ENCODE measurements at regions not wholly inside any gene's neighbourhood (a gene's known extent, or its start where the extent isn't known, plus 50 kb on each side); places are given as distances from the start of the nearest gene placed in this dataset.

DNA sequence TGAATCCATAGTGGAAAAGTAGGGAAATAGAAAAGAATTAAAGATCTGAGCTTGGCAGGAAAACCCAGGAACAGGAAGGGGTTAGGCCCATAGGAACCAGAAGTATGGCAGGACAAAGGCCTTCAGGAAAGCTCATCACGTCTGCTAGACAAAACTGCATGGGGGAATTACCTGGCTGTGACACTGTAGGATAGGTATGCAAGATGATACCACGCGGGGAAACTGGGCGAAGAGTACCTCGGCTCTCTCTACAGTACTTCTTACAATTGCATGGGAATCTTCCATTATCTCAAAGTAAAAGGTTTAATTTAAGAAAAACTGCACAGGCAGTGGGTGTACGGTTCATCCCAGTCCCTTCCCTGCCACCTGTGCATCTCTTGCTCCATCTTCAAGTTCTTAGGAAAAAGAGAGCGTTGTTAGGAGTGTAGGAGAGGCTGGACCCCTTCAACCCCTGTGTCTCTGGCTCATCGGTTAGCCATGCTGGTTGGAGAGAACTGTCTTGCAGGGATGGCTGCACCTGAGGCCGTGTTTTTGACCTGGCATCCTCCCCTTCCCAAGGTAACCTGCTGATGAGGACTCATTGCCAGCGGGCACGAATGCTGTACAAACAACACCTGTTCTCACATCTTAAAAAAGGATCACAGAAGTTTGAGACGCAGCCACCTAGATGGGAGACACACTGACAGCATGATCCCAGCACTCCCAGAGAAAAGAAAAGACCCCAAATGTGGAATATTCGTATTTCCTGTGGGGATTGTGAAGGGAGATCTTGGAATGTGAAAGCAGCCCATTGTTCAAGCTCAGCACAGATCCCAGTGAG lies 120.5 kb upstream of the COPS8 start:
- no peak for DNase-seq

DNA sequence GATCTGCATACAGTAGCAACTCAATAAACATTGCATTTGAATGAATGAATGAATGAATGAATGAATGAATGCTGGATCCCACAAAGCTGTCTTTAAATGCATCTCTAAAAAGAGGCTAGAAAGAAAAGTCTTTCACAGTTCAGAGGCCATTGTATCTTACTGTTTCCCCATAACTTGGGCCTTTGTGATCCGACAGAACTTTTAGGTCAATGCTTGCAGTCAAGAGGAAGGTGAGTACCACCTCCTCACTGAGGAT lies 119.9 kb upstream of the COPS8 start:
- DNase-seq = no peak

DNA sequence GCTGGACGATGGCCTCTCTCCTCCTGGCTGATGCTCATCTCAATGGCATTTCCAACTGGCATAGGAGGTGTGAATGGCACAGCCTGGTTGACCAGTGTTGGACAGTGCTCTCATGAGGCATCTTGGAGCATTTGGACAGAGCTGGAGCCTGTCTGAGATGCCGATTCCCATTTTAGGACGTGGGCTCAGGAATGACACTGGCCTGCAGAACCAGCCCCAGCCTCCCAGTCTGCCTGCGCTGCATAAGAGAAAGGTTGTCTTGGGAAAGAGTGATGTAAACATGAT lies 118.2 kb upstream of the COPS8 start:
- DNase-seq = no peak

DNA sequence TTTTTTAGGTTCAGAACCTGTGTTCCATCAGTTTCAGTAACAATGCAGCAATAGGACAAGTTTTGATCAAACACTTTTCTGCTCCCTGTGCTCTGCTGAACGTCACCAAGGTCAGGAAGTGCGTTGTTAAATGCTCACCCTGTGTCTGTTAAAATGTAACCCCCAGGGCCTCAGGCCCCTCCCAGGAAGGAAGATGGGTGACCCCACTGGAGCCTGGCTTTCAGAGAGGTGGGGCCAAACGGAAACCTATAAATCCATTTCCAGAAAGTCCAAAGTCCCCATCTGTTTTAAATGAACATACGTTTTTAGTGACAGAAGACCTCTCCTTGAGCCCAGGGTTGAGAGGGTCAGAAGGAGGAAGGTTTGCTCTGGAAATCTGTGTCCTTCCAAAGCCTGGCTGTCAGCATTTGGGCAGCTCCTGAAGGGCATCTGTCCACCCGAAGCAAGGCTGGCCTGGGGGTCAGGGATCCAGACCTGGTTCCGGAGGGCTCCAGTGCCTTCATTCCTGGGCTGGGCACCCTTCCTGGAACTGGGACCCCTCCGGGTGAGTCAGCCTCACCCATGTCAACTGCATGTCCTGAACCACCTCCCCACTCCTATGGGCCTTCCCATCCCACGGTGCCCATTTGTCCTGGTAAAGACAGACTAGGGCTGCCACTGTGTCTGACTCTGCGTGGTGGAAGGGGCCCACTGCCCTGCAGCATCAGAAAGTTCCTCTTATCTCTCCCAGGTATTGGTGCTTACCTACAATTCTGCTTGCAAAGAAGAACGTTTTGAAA lies 117.4 kb upstream of the COPS8 start:
- no peak for DNase-seq

DNA sequence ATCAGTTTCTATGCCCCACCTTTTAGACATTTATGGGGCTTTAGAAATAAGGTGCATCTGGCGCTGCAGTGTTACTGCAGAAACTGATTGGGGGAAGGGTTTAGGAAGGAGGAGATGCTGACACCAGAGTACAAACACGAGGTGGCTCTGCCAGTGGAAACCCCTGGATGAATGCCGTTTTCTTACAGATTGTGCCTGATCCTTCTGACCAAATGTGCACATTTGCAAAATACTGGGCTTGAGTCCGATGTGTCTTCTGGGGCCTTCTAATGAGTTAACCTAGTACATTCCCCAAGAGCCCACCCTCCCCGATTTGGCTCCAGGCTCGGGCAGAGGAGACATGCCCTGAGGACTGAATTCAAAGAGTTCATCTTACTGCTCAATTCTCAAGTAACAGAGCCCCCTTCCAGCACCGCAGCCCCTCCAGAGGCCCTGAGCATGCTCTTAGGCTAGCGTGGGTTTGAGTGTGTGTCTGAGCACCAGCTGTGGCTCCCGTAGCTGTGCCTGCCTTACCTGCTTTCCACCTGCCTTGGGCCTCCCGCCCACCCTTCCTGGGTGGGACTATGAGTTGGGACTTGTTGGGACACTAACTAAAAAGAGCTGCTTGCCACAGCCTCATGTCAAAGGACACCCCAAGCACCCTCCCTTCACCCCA lies 116.7 kb upstream of the COPS8 start:
- no peak for DNase-seq

DNA sequence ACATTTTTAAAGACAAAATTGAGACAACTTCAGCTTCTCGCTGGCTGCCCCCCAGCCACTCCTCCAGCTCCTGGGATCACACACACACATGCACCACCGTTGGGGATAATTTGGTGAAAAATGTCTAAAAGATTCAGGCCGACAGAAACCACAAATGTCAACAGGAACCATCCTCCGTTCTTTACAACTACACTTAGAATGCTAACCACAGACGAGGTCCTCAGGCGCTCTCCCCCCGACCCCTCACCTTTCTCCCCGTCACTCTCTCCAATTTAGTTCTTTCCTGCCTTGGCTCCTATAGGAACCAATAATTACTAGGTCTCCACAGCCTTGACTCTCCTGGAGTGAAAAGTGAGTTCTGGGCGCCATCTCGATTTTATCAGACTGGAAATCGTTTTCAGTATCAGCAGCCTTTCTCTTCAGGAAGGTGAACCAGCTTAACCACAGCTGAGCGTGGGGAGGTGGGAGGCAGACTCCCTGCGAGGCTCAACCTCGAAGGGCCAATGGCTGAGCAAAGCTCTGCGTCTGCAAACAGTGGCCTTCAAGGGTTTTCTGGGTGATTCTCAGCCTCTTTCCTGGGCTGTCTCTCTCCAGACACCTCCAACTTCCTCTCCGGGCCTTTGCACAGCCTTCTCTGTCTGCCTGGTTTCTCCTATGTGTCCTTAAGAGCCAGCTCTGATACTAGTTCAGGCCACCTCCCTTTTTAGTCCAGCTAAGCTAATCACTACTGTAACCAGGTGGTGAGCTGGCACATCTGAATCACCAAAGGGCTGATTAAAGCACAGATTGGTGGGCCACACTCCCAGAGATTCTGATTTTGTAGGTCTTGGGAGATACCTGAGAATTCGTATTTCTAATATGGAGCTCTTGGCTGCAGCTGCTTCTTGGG lies 115.7 kb upstream of the COPS8 start:
- DNase-seq = no peak

DNA sequence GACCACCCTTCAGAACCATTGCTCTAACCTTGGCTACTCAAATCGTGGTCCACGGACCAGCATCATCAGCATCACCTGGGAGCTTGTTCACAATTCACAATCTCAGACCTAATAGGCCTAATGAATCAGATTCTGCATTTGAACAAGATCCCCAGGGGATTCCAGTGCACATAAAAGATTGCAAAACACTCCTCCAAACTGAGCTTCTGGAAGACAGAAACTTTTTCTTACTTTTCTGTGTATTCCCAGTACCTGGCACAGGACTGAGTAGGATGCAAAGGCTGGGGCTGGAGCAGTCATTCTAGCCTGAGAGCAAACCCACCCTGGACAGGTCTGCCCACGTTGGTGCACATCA lies 115.1 kb upstream of the COPS8 start:
- DNase-seq = no peak

DNA sequence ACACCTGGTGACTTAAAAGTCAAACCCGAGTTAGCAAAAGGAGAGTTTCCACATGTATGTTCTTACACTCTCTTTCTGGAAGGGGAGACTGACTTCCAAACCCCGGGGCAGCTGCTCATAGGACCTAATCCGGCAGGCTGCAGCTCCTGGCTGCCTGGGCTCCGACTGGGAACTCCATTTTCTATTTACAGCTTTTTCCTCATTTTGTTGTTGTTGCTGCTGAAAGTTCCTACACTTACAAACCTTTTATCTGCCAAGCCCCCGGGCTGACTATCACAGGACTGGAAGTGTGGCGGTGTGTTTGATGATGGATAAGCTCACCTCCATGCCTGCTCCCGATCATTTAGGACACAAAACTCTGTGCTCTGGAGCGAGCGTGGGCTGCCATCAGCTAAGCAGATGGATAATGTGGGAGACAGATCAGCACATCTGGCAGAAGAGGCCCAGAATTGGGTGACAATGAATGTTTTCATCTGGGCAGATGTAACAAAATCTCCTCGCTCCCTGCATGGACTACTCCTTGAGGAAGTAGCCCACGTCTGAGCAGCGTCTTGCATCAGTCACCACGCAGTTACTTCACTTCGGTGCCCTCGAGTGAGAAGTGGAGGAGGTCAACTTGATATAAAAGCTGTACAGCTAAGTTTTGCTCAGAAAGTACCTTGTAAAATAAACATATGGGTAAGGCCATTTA lies 114.4 kb upstream of the COPS8 start:
- DNase-seq = no peak

DNA sequence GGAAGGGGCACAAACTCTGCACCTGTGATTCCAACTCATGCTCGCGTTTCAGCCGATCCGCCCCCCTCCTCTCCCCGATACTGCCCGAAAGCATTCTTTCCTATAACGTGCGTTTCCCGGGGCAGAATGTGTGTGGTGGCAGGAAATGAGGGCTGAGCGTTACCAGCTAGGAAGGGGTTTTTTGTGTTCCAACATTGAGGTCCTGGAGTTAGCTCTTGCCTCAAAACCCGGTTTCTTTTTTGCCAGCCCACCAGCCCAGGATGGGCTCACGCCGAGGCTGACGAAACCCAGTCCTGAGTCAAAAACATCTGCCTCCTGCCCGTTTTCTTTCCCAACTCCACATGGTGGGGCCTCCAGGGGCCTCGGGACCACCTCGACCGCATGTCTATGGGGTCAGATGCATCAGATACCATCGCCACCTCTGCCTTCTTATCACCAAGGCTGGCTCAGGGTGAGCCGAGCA lies 113.7 kb upstream of the COPS8 start:
- no peak for DNase-seq

DNA sequence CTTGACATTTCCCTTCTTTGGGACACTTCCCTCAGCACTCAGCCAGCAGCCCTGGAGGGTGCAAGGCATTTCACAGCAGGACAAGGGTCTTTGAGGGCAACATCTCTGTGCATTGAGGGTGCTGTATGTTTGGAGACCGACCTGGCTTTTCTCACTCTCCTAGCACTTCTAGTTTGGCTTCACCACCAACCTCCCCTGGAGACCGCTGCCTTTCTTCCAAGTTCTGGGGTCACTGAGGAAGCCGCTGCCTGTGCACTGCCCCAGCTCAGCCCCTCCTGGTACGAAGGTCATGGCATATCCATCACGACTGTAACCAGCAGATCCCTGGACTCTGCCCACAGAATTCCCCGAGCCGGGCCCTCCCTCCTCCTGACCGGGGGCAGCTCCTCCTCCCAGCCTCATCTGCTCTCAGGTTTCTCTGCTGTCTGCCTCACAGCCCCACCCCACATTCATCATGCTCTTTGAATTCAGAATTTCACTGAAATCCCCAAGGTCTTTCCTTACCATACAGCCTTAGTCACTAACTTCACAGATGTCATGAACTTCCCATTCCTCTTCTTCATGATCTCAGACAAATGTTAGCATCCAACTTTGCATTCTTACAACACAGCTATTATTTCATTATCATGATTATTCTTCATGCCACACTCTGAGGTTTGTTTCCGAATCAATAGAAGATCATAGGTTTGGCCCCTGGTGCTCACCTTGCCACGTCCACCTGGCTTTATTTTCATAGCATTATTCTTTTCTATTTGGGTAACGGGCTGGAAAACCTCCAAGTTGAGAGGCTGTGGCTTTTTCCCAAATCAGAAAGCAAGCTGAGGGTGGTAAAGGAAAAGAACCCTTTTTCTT lies 113.0 kb upstream of the COPS8 start:
- no peak for DNase-seq

DNA sequence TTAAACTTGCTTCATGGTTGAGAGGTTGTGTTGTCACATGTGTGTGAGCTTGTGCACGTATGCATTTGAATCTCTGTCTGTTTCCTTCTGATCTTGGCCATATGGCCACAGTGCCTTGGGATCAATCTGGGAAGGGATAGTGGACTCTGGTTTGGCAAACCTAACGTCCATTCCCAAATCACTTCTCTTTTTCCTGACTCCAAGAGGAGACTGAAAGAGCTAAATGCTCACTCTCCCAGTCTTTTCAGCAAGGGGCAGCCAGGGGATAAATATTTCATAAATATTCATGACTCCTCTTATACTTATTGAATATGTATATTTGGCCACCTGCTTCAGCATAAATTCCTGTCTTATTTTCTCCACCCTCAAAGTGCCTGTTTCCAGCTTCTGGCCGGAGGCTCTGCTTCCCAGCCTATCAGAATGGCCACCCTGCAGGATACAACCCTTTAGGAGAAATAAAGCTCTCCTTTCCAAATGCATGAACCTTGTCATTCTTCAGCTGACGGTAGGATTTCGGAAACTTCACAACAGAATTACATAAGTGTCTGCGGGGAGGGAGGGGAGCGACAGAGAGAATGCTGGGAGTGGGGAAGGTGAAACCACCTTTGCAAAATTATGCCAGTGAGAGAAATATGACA lies 112.2 kb upstream of the COPS8 start:
- DNase-seq = no peak

DNA sequence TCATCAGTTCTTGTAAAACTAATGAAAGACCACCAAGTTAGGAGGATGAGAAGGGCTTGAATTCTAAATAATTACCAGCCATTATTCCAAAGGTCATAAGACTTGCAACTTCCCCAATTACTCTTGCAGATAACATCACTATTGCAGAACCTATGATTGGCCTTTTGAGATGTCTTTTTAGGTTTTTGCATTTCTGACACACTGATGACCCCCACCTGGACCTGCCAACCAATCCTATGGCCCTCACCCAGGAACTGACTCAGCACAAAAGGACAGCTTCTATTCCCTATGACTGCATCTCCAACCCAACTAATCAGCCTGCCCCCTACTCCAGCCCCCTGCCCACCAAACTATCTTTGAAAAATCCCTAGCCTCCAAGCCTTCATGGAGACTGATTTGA lies 111.5 kb upstream of the COPS8 start:
- DNase-seq = no peak

DNA sequence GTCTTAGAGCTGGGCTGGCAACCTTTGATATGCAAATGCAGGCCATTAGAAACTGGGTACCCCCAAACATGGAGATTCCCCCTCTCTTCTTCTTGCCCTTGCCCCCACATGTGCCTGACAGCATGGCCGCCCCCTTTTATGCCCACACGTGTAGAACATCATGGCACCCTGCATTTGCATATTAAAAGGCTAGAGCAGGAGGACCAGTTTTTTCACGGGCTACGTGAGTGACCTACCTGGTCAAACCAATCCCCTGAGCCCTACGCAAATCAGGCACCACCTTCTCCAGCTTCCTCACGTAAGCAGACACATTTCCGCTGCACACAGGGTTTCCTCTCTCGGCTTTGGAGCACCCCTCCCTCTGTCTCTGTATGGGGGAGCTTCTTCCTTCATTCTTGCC lies 110.9 kb upstream of the COPS8 start:
- no peak for DNase-seq

DNA sequence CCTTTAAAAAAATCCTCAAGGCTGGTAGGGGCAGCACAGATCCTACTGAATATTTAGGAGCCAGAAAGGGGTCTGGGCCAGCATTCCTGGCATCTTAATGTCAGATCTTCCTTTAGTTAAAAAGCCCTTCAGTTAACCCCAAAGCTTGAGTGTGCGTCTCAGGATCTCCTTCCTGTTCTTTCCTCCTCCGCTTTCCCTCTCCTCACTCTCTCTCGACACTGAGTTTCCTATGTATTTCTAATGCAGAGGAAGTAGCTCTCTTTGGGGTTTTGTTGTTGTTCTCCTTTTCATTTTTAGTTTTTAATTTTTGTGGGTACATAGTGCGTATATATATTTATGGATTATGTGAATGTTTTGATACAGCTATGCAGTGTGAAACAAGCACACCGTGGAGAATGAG lies 109.9 kb upstream of the COPS8 start:
- DNase-seq = no peak

DNA sequence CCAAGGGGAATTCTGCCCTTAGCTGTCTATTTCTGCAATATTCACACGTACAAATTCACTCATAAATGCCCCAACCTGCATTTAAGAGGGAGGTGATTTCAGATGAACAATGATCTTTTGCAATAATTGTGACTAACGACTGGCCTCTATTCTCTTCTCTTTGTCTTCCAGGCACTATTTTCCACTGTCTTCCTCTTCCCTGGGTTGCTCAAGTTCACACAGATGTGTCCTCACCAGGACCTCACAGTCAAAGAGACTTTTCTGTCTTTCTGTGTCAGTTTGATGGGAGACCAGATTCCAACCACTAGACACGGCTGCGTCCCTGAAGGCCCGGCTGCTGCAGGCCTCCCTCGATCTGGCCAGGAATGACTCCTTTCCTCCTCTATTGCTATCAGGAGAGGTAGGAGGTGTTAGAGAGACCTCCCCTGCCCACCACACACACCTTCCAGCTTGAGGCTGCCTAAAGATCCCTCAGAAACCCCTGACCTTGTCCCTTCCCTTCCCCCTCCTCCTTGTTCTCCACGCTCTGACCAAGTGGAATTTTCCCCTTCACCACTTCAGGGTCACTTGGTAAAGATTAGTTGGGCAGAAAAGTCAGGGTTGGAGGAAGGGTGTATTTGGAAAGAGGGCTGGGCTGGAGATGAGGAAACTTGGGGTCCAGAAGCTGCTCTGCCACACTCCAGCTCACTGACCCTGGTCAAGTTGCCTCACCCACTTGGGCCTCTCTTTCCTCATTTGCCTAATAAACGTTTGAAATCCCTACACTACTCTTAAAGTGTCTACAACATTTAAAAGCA lies 109.2 kb upstream of the COPS8 start:
- DNase-seq = no peak

DNA sequence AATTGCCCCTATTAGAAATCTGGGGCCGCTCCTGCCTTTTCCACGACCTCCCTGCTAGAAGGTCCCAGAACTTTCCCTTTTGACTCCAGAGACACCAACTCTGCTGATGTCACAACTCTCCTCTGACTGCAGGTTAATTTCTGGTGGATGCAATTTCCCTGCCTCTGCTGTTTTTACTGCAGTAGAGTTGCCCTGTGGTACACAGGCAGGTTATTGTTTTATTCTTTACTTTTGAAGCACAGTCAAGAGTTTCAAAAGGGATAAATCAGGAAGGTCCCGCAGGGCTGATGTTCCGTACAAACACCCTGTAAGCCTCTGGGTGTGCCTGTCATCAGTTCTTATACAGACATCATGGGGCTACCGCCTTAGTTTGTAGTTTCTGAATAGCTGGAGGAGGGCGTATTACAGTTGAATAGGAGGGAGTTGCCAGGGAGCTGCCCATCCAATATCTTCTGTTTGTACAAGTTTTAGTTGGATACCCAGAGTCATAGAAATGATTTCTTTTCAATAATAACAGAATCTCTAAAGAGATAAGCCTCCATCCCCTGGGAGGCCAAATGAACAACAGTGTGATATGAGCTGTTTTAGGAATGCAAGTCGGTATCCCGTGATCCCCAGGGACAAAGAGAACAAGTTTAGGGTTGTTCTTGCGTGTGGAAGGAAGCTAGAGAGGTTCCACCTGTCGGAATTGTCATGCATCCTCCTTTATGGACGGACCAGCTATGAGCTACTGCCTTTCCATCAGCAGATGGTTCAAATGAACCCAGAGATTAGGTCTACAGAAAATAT lies 108.4 kb upstream of the COPS8 start:
- DNase-seq = no peak

DNA sequence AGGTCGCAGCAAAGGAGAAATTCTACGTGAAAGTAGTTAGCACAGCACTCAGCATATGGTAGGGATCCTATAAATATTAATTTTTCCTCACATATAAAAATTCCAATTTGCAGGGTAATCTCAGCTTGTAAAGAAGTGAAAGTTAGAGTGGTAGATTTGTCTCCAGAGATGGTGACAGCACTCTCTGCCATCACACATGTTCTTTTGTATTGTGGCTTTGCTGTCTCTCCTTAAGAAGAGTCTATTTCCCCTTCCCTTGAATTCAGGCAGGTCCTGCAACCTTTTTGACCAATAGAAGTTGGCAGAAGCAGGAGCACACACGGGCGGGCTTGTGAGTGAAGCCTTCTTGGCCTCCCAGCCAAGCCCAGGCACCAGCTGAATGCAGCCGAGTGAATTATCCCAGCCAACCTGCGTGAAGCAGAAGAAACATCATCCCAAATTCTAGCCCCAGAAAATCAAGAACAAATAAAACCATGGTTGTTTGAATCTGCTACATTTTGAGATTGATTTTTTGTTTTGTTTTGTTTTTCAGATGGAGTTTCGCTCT lies 107.8 kb upstream of the COPS8 start:
- DNase-seq = no peak

DNA sequence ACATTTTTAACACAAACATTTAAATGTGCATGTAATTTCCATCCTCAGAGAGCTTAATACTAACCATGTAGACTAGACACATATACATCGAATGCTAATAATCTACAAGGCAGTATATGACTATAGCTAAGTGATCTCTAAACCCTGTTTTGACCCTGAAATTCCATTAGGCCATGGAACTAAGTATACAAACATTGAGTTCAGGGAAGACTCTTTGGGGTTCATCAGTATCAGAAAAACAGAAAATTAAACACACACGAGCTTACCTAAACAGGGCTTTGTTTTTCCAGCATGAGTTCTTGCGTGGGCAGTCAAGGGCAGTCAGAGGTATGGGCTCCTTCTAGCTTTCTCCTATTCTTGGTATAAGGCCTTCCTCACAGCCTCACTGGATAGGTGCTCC lies 106.0 kb upstream of the COPS8 start:
- no peak for DNase-seq

DNA sequence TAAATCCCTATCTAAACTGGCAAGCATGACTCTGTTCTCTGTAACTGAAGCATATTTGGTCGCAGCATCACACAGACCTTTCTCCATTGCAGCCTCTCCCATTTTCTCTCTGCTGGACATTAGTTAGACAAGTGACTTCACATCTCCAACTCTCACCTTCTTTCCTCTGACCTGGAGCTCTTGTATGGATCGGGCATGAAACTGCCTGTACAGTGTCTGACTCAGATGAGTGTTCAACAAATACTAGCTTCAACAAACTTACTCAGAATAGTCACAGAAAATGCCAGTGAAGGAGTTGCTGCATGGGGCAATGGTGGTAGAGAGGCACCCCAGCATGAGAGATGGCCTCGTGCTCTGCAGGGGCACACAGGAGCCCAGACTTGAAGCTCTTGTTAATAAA lies 104.7 kb upstream of the COPS8 start:
- DNase-seq = no peak
